Mucosa of descending colon (tissue), 3 donors: ENCODE measurements at regions not wholly inside any gene's neighbourhood (a gene's known extent, or its start where the extent isn't known, plus 50 kb on each side); places are given as distances from the start of the nearest gene placed in this dataset.

ENCODE experiments used
- ATAC-seq: fragments of 200-7000 bp; cut with Tn5 transposase; one replicate; pipeline ENCODE4 v1.9.1; 2020; ENCODE audit warnings: mild to moderate bottlenecking, moderate library complexity
- DNase-seq, 3 donors: peaks; one replicate each; pipeline ENCODE4 v3.0.0-alpha.2; 2020
- H3K36me3 ChIP-seq: fragments of 200-600 bp; one replicate; pipeline ENCODE4 v1.8.0; 2021; ENCODE audit warnings: low read depth, mild to moderate bottlenecking
- H3K4me1 ChIP-seq: fragments of 200-600 bp; one replicate; pipeline ENCODE4 v1.8.0; 2021; ENCODE audit warnings: low read depth, mild to moderate bottlenecking
- H3K4me3 ChIP-seq: fragments of 200-600 bp; one replicate; pipeline ENCODE4 v1.8.0; 2021; ENCODE audit warnings: mild to moderate bottlenecking
- H3K9me3 ChIP-seq: fragments of 200-600 bp; one replicate; pipeline ENCODE4 v1.8.0; 2021; ENCODE audit warnings: mild to moderate bottlenecking
- CTCF ChIP-seq: fragments of 200-600 bp; IDR thresholded peaks from one replicate; pipeline ENCODE4 v1.8.0; 2022; ENCODE audit warnings: antibody characterized with exemption, mild to moderate bottlenecking
- intact Hi-C, 2 donors: fragments of 100-400 bp; cut with DNase I in 1 of 2; cut with micrococcal nuclease in 1 of 2; formaldehyde crosslinking; loops; one replicate each; pipeline versions ENCODE4 v1.11.0 to v1.11.1; 2022; cut with DNase I, micrococcal nuclease
- donor health status: DM: no; HTN: no; CAD: no; lungs with moderate emphysema.
- donor health status: DM: no; HTN: no; CAD: no.
- donor health status: DM: no; HTN: yes; CAD: no.

- ATAC-seq (no peak), DNase-seq (no peak)
- no peaks in the 10 kb centered on the region for H3K36me3 ChIP-seq
- no peaks in the 10 kb centered on the region for H3K4me1 ChIP-seq
- no peak overlapping the region for H3K4me3 ChIP-seq
- intact Hi-C loops = no loop called here
- no peaks in the 10 kb centered on the region for H3K9me3 ChIP-seq
- TF ChIP-seq CTCF = no peak
Measured at GRCh38 chr11:105553025-105553424, 56.8 kb upstream of the GRIA4 start.

- no peak for TF ChIP-seq CTCF
- Histone ChIP-seq H3K4me1 (no peaks in the 10 kb centered on the region), H3K9me3 (no peaks in the 10 kb centered on the region), H3K4me3 (no peak overlapping the region), H3K36me3 (no peaks in the 10 kb centered on the region)
- no peak for ATAC-seq
- intact Hi-C loops = no loop called here
- no peak for DNase-seq
Measured at GRCh38 chr11:105548359-105548758, 61.5 kb upstream of the GRIA4 start.

- no peak for ATAC-seq
Measured at GRCh38 chr11:105538588-105538987, 71.3 kb upstream of the GRIA4 start.

GRCh38 chr11:105537531-105537930 is 72.3 kb upstream of the GRIA4 start:
- H3K4me1 ChIP-seq = no peaks in the 10 kb centered on the region
- DNase-seq = no peak
- TF ChIP-seq CTCF = no peak
- ATAC-seq = no peak
- H3K4me3 ChIP-seq = no peak overlapping the region
- intact Hi-C loops = no loop called here
- no peaks in the 10 kb centered on the region for H3K36me3 ChIP-seq
- no peaks in the 10 kb centered on the region for H3K9me3 ChIP-seq

More at GRCh38 chr11:105538588-105538987, 71.3 kb upstream of the GRIA4 start:
- DNase-seq = no peak
- intact Hi-C loops = no loop called here
- H3K36me3 ChIP-seq = no peaks in the 10 kb centered on the region
- no peaks in the 10 kb centered on the region for H3K9me3 ChIP-seq
- no peaks in the 10 kb centered on the region for H3K4me1 ChIP-seq
- TF ChIP-seq CTCF = no peak
- no peak overlapping the region for H3K4me3 ChIP-seq

GRCh38 chr11:105524286-105524685 is 85.6 kb upstream of the GRIA4 start:
- intact Hi-C loops = no loop called here
- no peak for TF ChIP-seq CTCF

GRCh38 chr11:105520706-105521345 is 89.0 kb upstream of the GRIA4 start:
- H3K4me1 ChIP-seq = no peaks in the 10 kb centered on the region
- ATAC-seq = no peak
- intact Hi-C loops = no loop called here

More at GRCh38 chr11:105524286-105524685, 85.6 kb upstream of the GRIA4 start:
- Histone ChIP-seq H3K4me3 (no peak overlapping the region), H3K9me3 (no peaks in the 10 kb centered on the region), H3K36me3 (no peaks in the 10 kb centered on the region), H3K4me1 (no peaks in the 10 kb centered on the region)
- ATAC-seq (no peak), DNase-seq (no peak)

More at GRCh38 chr11:105520706-105521345, 89.0 kb upstream of the GRIA4 start:
- H3K4me3 ChIP-seq = no peak overlapping the region
- H3K36me3 ChIP-seq = no peaks in the 10 kb centered on the region
- no peaks in the 10 kb centered on the region for H3K9me3 ChIP-seq
- TF ChIP-seq CTCF = no peak
- no peak for DNase-seq
